ENCODE measurements at regions not wholly inside any gene's neighbourhood (a gene's known extent, or its start where the extent isn't known, plus 50 kb on each side); places are given as distances from the start of the nearest gene placed in this dataset.

DNA sequence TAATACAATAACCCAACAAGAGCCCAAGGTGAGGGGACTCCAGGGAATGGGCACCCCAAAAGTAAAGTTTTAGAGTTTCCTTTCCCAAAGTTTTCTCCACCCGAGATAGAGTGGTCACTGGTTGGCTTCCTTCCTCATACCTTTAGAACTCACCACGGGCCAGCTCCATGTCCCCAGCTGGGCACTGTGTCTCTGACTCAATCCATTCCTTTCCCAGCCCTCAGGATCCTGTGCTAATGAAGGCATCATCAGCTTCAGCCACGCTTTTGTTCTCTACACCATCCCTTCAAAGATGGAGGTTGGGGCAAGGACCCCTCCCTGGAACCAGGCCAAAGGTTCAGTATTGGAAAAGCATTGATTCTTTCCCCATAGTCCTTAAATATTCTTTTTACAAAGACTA lies 59.8 kb upstream of the VASH1 start:
- CTCF ChIA-PET: interaction anchor here (0.7 to 1.3 kb wide), 6 partner anchors 9 to 172 kb away, joined by 3 to 8 read pairs (median 4); no protein-coding TSS in a partner anchor
- peaks cover 0 to 3% of the 10 kb centered on the region in 2 experiments; a peak in 1 of 4 replicates for H3K4me1 ChIP-seq (ENCODE audit: control insufficient read depth in 1 of 2, insufficient read depth in 2 of 2, low read depth in 1 of 2, low read length in 1 of 2)
- H3F3A ChIP-seq (replicated peaks; ENCODE audit: insufficient read depth): no peaks in the 10 kb centered on the region
- whole genome bisulfite sequencing (ENCODE audit: low lambda C conversion rate): 38% methylated on average over 3 of the region's 3 CpGs
- H3K79me2 ChIP-seq (ENCODE audit: insufficient read depth): no peaks in the 10 kb centered on the region
- POLR2A ChIA-PET: no interaction called here
- no peak overlapping the region for H3K27ac ChIP-seq (ENCODE audit: low read depth in 2 of 2, low read length in 1 of 2)
- no peaks in the 10 kb centered on the region for H3K9me3 ChIP-seq
- no peak overlapping the region for H2AFZ ChIP-seq (ENCODE audit: low read depth)
- no peak overlapping the region for H3K4me2 ChIP-seq
- DNase-seq: no peak
- no peak for TF ChIP-seq GABPA (IDR thresholded peaks at IDR 0.05; ENCODE audit: low read depth)
- no peak for TF ChIP-seq RAD21 (IDR thresholded peaks at IDR 0.05; ENCODE audit: low read length)
- TF ChIP-seq, protein P1, sequence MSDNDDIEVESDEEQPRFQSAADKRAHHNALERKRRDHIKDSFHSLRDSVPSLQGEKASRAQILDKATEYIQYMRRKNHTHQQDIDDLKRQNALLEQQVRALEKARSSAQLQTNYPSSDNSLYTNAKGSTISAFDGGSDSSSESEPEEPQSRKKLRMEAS (IDR thresholded peaks at IDR 0.05; ENCODE audit: low read depth): no peak
- no peak for TF ChIP-seq RXRA (IDR thresholded peaks at IDR 0.05; ENCODE audit: borderline replicate concordance, low read depth)
- no peak for TF ChIP-seq ELF1 (IDR thresholded peaks at IDR 0.05)
- TF ChIP-seq, protein P2, sequence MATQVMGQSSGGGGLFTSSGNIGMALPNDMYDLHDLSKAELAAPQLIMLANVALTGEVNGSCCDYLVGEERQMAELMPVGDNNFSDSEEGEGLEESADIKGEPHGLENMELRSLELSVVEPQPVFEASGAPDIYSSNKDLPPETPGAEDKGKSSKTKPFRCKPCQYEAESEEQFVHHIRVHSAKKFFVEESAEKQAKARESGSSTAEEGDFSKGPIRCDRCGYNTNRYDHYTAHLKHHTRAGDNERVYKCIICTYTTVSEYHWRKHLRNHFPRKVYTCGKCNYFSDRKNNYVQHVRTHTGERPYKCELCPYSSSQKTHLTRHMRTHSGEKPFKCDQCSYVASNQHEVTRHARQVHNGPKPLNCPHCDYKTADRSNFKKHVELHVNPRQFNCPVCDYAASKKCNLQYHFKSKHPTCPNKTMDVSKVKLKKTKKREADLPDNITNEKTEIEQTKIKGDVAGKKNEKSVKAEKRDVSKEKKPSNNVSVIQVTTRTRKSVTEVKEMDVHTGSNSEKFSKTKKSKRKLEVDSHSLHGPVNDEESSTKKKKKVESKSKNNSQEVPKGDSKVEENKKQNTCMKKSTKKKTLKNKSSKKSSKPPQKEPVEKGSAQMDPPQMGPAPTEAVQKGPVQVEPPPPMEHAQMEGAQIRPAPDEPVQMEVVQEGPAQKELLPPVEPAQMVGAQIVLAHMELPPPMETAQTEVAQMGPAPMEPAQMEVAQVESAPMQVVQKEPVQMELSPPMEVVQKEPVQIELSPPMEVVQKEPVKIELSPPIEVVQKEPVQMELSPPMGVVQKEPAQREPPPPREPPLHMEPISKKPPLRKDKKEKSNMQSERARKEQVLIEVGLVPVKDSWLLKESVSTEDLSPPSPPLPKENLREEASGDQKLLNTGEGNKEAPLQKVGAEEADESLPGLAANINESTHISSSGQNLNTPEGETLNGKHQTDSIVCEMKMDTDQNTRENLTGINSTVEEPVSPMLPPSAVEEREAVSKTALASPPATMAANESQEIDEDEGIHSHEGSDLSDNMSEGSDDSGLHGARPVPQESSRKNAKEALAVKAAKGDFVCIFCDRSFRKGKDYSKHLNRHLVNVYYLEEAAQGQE (IDR thresholded peaks at IDR 0.05; ENCODE audit: low read depth, low read length): no peak
- no peak for TF ChIP-seq RCOR1 (IDR thresholded peaks at IDR 0.05; ENCODE audit: low read length)
- TF ChIP-seq, protein P3, sequence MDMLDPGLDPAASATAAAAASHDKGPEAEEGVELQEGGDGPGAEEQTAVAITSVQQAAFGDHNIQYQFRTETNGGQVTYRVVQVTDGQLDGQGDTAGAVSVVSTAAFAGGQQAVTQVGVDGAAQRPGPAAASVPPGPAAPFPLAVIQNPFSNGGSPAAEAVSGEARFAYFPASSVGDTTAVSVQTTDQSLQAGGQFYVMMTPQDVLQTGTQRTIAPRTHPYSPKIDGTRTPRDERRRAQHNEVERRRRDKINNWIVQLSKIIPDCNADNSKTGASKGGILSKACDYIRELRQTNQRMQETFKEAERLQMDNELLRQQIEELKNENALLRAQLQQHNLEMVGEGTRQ (IDR thresholded peaks at IDR 0.05; ENCODE audit: borderline replicate concordance, low read depth, low read length): no peak
- no peak for TF ChIP-seq FOXM1 (IDR thresholded peaks at IDR 0.05; ENCODE audit: low read depth)
- TF ChIP-seq, protein P4, sequence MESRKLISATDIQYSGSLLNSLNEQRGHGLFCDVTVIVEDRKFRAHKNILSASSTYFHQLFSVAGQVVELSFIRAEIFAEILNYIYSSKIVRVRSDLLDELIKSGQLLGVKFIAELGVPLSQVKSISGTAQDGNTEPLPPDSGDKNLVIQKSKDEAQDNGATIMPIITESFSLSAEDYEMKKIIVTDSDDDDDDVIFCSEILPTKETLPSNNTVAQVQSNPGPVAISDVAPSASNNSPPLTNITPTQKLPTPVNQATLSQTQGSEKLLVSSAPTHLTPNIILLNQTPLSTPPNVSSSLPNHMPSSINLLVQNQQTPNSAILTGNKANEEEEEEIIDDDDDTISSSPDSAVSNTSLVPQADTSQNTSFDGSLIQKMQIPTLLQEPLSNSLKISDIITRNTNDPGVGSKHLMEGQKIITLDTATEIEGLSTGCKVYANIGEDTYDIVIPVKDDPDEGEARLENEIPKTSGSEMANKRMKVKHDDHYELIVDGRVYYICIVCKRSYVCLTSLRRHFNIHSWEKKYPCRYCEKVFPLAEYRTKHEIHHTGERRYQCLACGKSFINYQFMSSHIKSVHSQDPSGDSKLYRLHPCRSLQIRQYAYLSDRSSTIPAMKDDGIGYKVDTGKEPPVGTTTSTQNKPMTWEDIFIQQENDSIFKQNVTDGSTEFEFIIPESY (IDR thresholded peaks at IDR 0.05; ENCODE audit: borderline replicate concordance, low read depth): no peak
- no peak for TF ChIP-seq TCF12 (IDR thresholded peaks at IDR 0.05)
- TF ChIP-seq POLR2AphosphoS5 (IDR thresholded peaks at IDR 0.05; ENCODE audit: low read depth, low read length): no peak
- TF ChIP-seq SIN3A (IDR thresholded peaks at IDR 0.05; ENCODE audit: borderline replicate concordance, low read depth, low read length): no peak
- TF ChIP-seq RFX5 (IDR thresholded peaks at IDR 0.05; ENCODE audit: low read length): no peak
- TF ChIP-seq, protein P5, sequence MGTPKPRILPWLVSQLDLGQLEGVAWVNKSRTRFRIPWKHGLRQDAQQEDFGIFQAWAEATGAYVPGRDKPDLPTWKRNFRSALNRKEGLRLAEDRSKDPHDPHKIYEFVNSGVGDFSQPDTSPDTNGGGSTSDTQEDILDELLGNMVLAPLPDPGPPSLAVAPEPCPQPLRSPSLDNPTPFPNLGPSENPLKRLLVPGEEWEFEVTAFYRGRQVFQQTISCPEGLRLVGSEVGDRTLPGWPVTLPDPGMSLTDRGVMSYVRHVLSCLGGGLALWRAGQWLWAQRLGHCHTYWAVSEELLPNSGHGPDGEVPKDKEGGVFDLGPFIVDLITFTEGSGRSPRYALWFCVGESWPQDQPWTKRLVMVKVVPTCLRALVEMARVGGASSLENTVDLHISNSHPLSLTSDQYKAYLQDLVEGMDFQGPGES (IDR thresholded peaks at IDR 0.05; ENCODE audit: low read depth, low read length): no peak
- TF ChIP-seq NFIC (IDR thresholded peaks at IDR 0.05; ENCODE audit: borderline replicate concordance): no peak
- TF ChIP-seq, protein P6, sequence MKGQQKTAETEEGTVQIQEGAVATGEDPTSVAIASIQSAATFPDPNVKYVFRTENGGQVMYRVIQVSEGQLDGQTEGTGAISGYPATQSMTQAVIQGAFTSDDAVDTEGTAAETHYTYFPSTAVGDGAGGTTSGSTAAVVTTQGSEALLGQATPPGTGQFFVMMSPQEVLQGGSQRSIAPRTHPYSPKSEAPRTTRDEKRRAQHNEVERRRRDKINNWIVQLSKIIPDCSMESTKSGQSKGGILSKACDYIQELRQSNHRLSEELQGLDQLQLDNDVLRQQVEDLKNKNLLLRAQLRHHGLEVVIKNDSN (IDR thresholded peaks at IDR 0.05; ENCODE audit: borderline replicate concordance, low read depth): no peak
- no peak overlapping the region for H3K9ac ChIP-seq
- no peaks in the 10 kb centered on the region for H3K9me2 ChIP-seq
- no peaks in the 10 kb centered on the region; the same call in 1 of the 2 replicates for H3K27me3 ChIP-seq (ENCODE audit: insufficient read depth)
- no peaks in the 10 kb centered on the region for H4K20me1 ChIP-seq (ENCODE audit: insufficient read depth)
- no peaks in the 10 kb centered on the region for H3K36me3 ChIP-seq (replicated peaks in 1 of 2; ENCODE audit: control insufficient read depth in 1 of 2, insufficient read depth in 2 of 2, low read length in 1 of 2)
- H3K4me3 ChIP-seq (ENCODE audit: low read depth in 2 of 2, low read length in 1 of 2): no peak overlapping the region
